ENCODE measurements at regions not wholly inside any gene's neighbourhood (a gene's known extent, or its start where the extent isn't known, plus 50 kb on each side); places are given as distances from the start of the nearest gene placed in this dataset.

GRCh38 chr11:90805172-90805571 is 582.3 kb upstream of the CHORDC1 start:
- DNase-seq, result no peak
- no peak overlapping the region for H3K27ac ChIP-seq
- H3K4me3 ChIP-seq (ENCODE audit: low read depth, low read length), result no peak overlapping the region
- no peaks in the 10 kb centered on the region for H3K9me3 ChIP-seq (ENCODE audit: severe bottlenecking)
- H3K36me3 ChIP-seq, result no peaks in the 10 kb centered on the region
- H3K27me3 ChIP-seq (ENCODE audit: insufficient read depth, low read depth, severe bottlenecking), result no peaks in the 10 kb centered on the region
- TF ChIP-seq CTCF (IDR thresholded peaks at IDR 0.05; ENCODE audit: low read depth, low read length), result no peak

GRCh38 chr11:90803831-90804230 is 581.0 kb upstream of the CHORDC1 start:
- no peaks in the 10 kb centered on the region for H3K27me3 ChIP-seq (ENCODE audit: insufficient read depth, low read depth, severe bottlenecking)
- no peak for TF ChIP-seq CTCF (IDR thresholded peaks at IDR 0.05; ENCODE audit: low read depth, low read length)
- H3K9me3 ChIP-seq (ENCODE audit: severe bottlenecking), result no peaks in the 10 kb centered on the region
- no peak for DNase-seq
- no peak overlapping the region for H3K27ac ChIP-seq
- no peaks in the 10 kb centered on the region for H3K36me3 ChIP-seq
- no peak overlapping the region for H3K4me3 ChIP-seq (ENCODE audit: low read depth, low read length)

- H3K36me3 ChIP-seq, result no peaks in the 10 kb centered on the region
- H3K4me3 ChIP-seq (ENCODE audit: low read depth, low read length), result no peak overlapping the region
- no peak for TF ChIP-seq CTCF (IDR thresholded peaks at IDR 0.05; ENCODE audit: low read depth, low read length)
- no peak overlapping the region for H3K27ac ChIP-seq
- H3K9me3 ChIP-seq (ENCODE audit: severe bottlenecking), result no peaks in the 10 kb centered on the region
- DNase-seq, result no peak
- no peaks in the 10 kb centered on the region for H3K27me3 ChIP-seq (ENCODE audit: insufficient read depth, low read depth, severe bottlenecking)
These were observed 580.5 kb upstream of the CHORDC1 start for GRCh38 chr11:90803366-90803765.

- no peak for DNase-seq
- Histone ChIP-seq H3K27me3 (ENCODE audit: insufficient read depth, low read depth, severe bottlenecking) (no peaks in the 10 kb centered on the region), H3K4me3 (ENCODE audit: low read depth, low read length) (no peak overlapping the region), H3K27ac (no peak overlapping the region), H3K9me3 (ENCODE audit: severe bottlenecking) (no peaks in the 10 kb centered on the region), H3K36me3 (no peaks in the 10 kb centered on the region)
- TF ChIP-seq CTCF (IDR thresholded peaks at IDR 0.05; ENCODE audit: low read depth, low read length), result no peak
These were observed 575.9 kb upstream of the CHORDC1 start for GRCh38 chr11:90798769-90799168.

- no peak for DNase-seq
- H3K36me3 ChIP-seq, result no peaks in the 10 kb centered on the region
- no peak overlapping the region for H3K27ac ChIP-seq
- H3K27me3 ChIP-seq (ENCODE audit: insufficient read depth, low read depth, severe bottlenecking), result no peaks in the 10 kb centered on the region
- no peaks in the 10 kb centered on the region for H3K9me3 ChIP-seq (ENCODE audit: severe bottlenecking)
- TF ChIP-seq CTCF (IDR thresholded peaks at IDR 0.05; ENCODE audit: low read depth, low read length), result no peak
- H3K4me3 ChIP-seq (ENCODE audit: low read depth, low read length), result no peak overlapping the region
These were observed 572.9 kb upstream of the CHORDC1 start for GRCh38 chr11:90795746-90796145.

- H3K27me3 ChIP-seq (ENCODE audit: insufficient read depth, low read depth, severe bottlenecking), result no peaks in the 10 kb centered on the region
- no peak overlapping the region for H3K27ac ChIP-seq
- TF ChIP-seq CTCF (IDR thresholded peaks at IDR 0.05; ENCODE audit: low read depth, low read length), result no peak
- DNase-seq, result no peak
- no peaks in the 10 kb centered on the region for H3K36me3 ChIP-seq
- H3K9me3 ChIP-seq (ENCODE audit: severe bottlenecking), result no peaks in the 10 kb centered on the region
- H3K4me3 ChIP-seq (ENCODE audit: low read depth, low read length), result no peak overlapping the region
These were observed 566.1 kb upstream of the CHORDC1 start for GRCh38 chr11:90788961-90789360.

Measured in WERI-Rb-1 (cell line).